ENCODE measurements at regions not wholly inside any gene's neighbourhood (a gene's known extent, or its start where the extent isn't known, plus 50 kb on each side); places are given as distances from the start of the nearest gene placed in this dataset.

GRCh38 chr17:55634702-55635101 lies 88.0 kb downstream of the TMEM100 start:
- TF ChIP-seq PATZ1 (CRISPR knock-in tag; IDR thresholded peaks at IDR 0.05; ENCODE audit: borderline replicate concordance) = no peak
- no peak for TF ChIP-seq ZNF565 (CRISPR knock-in tag; conservative IDR thresholded peaks at IDR 0.05; ENCODE audit: low read depth)
- TF ChIP-seq PPARA (CRISPR knock-in tag; IDR thresholded peaks at IDR 0.05; ENCODE audit: borderline replicate concordance) = no peak
- no peak for TF ChIP-seq ISL1 (CRISPR knock-in tag; IDR thresholded peaks at IDR 0.05)
- TF ChIP-seq ZFP3 (CRISPR knock-in tag; IDR thresholded peaks at IDR 0.05) = no peak
- TF ChIP-seq, protein P1, sequence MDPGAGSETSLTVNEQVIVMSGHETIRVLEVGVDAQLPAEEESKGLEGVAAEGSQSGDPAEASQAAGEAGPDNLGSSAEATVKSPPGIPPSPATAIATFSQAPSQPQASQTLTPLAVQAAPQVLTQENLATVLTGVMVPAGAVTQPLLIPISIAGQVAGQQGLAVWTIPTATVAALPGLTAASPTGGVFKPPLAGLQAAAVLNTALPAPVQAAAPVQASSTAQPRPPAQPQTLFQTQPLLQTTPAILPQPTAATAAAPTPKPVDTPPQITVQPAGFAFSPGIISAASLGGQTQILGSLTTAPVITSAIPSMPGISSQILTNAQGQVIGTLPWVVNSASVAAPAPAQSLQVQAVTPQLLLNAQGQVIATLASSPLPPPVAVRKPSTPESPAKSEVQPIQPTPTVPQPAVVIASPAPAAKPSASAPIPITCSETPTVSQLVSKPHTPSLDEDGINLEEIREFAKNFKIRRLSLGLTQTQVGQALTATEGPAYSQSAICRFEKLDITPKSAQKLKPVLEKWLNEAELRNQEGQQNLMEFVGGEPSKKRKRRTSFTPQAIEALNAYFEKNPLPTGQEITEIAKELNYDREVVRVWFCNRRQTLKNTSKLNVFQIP (CRISPR knock-in tag; IDR thresholded peaks at IDR 0.05; ENCODE audit: borderline replicate concordance, low read depth) = no peak
- no peak for TF ChIP-seq ZNF70 (CRISPR knock-in tag; IDR thresholded peaks at IDR 0.05)
- no peak for TF ChIP-seq RARB (CRISPR knock-in tag; IDR thresholded peaks at IDR 0.05)
- TF ChIP-seq SNAI2 (CRISPR knock-in tag; IDR thresholded peaks at IDR 0.05) = no peak
- TF ChIP-seq ZFP30 (CRISPR knock-in tag; IDR thresholded peaks at IDR 0.05) = no peak

Measured in SK-N-SH treated with all-trans-retinoic acid at 6 μM for 48 hours (cell line).